Effector memory CD8-positive, alpha-beta T cell (primary cell): ENCODE measurements at regions not wholly inside any gene's neighbourhood (a gene's known extent, or its start where the extent isn't known, plus 50 kb on each side); places are given as distances from the start of the nearest gene placed in this dataset.

Experiments used
- ATAC-seq: fragments of 150-1000 bp; cut with Tn5 transposase; replicated peaks from 2 replicates; pipeline ENCODE4 v1.10.0; 2021; ENCODE audit warnings: mild to moderate bottlenecking, moderate library complexity
- DNase-seq, 3 experiments: peaks; one replicate each; pipeline ENCODE4 v3.0.0; 2021
- H3K27ac Mint-ChIP-seq, 2 donors: one replicate each; pipeline ENCODE4 v1.8.0; 2022; ENCODE audit warnings: mild to moderate bottlenecking in 2 of 2, mixed read lengths in 2 of 2, moderate library complexity in 2 of 2
- H3K27me3 Mint-ChIP-seq, 2 donors: one replicate each; pipeline ENCODE4 v1.8.0; 2022; ENCODE audit warnings: mixed read lengths in 2 of 2
- H3K36me3 Mint-ChIP-seq: one replicate; pipeline ENCODE4 v1.8.0; 2022; ENCODE audit warnings: mild to moderate bottlenecking, moderate library complexity, mixed read lengths; ENCODE audit not compliant: insufficient read depth
- H3K4me1 Mint-ChIP-seq, 2 donors: one replicate each; pipeline ENCODE4 v1.8.0; 2022; ENCODE audit warnings: low read depth in 2 of 2, mixed read lengths in 2 of 2
- H3K4me3 Mint-ChIP-seq, 2 donors: one replicate each; pipeline ENCODE4 v1.8.0; 2022; ENCODE audit warnings: mild to moderate bottlenecking in 2 of 2, mixed read lengths in 2 of 2, moderate library complexity in 2 of 2
- H3K9me3 Mint-ChIP-seq, 2 donors: one replicate each; pipeline ENCODE4 v1.8.0; 2022; ENCODE audit warnings: mixed read lengths in 2 of 2

DNA sequence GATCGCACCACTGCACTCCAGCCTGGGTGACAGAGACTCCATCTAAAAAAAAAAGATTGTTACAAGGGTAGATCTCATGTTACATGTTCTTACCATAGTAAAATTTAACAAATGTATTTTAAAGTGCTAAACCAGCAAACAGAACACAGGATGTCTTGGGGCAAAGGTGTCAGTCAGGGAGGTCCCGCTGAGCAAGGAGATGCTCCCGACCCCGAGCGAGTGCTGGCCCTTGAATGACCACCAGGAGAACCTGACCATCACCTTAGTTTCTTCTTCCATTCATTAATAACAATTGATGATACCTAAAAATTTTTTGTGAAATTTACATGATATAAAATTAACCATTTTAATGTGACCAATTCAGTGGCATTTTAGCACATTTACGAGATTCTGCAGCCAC, 241.6 kb upstream of the GPR26 start:
- DNase-seq (no peak), ATAC-seq (no peak)
- no peaks in the 10 kb centered on the region for H3K4me1 Mint-ChIP-seq
- no peak overlapping the region for H3K4me3 Mint-ChIP-seq
- H3K27me3 Mint-ChIP-seq = peaks cover 38 to 78% of the 10 kb centered on the region in 2 donors
- no peaks in the 10 kb centered on the region for H3K36me3 Mint-ChIP-seq
- no peak overlapping the region for H3K27ac Mint-ChIP-seq
- H3K9me3 Mint-ChIP-seq = no peaks in the 10 kb centered on the region

- DNase-seq (no peak), ATAC-seq (no peak)
- H3K9me3 Mint-ChIP-seq = no peaks in the 10 kb centered on the region
- H3K4me3 Mint-ChIP-seq = no peak overlapping the region
- H3K36me3 Mint-ChIP-seq = no peaks in the 10 kb centered on the region
- H3K27me3 Mint-ChIP-seq = peaks cover 40 to 83% of the 10 kb centered on the region in 2 donors
- H3K27ac Mint-ChIP-seq = no peak overlapping the region
- H3K4me1 Mint-ChIP-seq = no peaks in the 10 kb centered on the region
Observed at GRCh38 chr10:123425680-123426079, 240.5 kb upstream of the GPR26 start.

DNA sequence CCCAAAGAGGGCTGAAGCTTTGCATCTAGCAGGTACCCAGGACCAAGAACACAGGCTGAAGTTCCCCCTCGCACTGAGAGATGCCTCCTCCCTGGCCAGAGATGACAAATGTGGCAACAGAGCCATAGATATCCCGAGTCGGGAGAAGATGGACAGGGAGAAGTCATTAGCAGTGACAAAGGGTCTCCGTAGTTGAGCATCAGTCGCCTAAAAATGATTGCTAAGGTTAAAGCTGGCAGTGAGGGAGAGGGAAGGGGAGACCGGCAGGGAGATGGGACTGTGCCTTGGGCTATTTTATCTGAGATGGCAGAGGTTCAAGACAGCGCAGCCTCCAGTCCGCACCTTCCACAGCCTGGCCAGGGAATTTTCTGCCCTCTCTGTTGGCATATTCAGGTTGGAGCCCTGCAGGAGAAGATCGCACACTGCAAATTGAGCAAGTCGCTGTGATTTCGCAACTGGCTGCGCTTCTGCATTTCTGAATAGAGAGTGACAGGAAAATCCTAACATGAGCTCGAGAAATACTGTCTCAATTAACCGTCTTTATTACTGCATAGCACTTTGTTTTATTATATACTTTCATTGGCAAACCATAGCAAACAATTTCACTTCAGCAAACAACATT, 238.9 kb upstream of the GPR26 start:
- Mint-ChIP-seq H3K4me1 (no peaks in the 10 kb centered on the region), H3K36me3 (no peaks in the 10 kb centered on the region), H3K4me3 (no peak overlapping the region), H3K27ac (no peak overlapping the region), H3K9me3 (no peaks in the 10 kb centered on the region), H3K27me3 (peaks cover 34 to 73% of the 10 kb centered on the region in 2 donors)
- ATAC-seq (no peak), DNase-seq (no peak)

GRCh38 chr10:123428391-123428790, 237.8 kb upstream of the GPR26 start:
- Mint-ChIP-seq H3K4me1 (no peaks in the 10 kb centered on the region), H3K36me3 (no peaks in the 10 kb centered on the region), H3K9me3 (no peaks in the 10 kb centered on the region), H3K4me3 (no peak overlapping the region), H3K27me3 (peaks cover 39 to 69% of the 10 kb centered on the region in 2 donors), H3K27ac (no peak overlapping the region)
- ATAC-seq (no peak), DNase-seq (no peak)

- no peak overlapping the region for H3K27ac Mint-ChIP-seq
- peaks cover 40 to 68% of the 10 kb centered on the region in 2 donors for H3K27me3 Mint-ChIP-seq
- H3K4me1 Mint-ChIP-seq = no peaks in the 10 kb centered on the region
- no peak for DNase-seq
- H3K36me3 Mint-ChIP-seq = no peaks in the 10 kb centered on the region
- H3K9me3 Mint-ChIP-seq = no peaks in the 10 kb centered on the region
- ATAC-seq = no peak
- no peak overlapping the region for H3K4me3 Mint-ChIP-seq
Observed at GRCh38 chr10:123429706-123430221, 236.4 kb upstream of the GPR26 start.

GRCh38 chr10:123433539-123433938, 232.6 kb upstream of the GPR26 start:
- H3K4me1 Mint-ChIP-seq = no peaks in the 10 kb centered on the region
- DNase-seq (no peak), ATAC-seq (no peak)
- H3K9me3 Mint-ChIP-seq = no peaks in the 10 kb centered on the region
- no peak overlapping the region for H3K4me3 Mint-ChIP-seq
- H3K27me3 Mint-ChIP-seq = peaks cover 34 to 62% of the 10 kb centered on the region in 2 donors
- H3K36me3 Mint-ChIP-seq = no peaks in the 10 kb centered on the region
- no peak overlapping the region for H3K27ac Mint-ChIP-seq

DNA sequence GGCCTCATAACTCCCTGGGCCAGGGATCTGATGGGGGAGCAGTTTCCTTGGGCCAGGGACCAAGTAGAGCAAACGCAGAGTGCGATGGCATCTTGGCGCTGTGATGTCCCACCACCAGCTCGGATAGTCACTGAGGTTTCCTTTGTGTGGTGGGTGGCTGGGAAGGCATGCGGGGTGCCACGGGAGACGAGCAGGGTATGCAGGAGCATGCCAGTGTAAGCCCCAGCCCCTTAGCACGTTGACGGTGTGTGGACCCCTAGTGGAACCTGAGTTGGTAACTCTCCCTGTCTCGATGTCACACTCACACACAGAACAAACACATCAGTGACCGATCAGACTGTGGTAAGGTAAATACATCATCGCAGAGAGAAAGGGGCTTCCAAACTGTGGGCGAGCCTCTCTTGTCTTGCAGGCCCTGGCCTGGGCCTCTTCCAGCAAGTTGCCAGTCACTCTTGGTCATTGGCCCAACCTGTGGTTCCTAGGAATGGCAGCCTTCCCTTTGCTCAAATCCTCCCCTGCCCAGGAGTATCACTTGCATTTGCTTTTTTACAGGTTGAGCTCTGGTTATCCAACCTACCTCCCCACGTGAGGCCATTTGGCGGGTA, 231.6 kb upstream of the GPR26 start:
- Mint-ChIP-seq H3K4me3 (no peak overlapping the region), H3K27me3 (peaks cover 29 to 52% of the 10 kb centered on the region in 2 donors), H3K4me1 (no peaks in the 10 kb centered on the region), H3K9me3 (no peaks in the 10 kb centered on the region), H3K27ac (no peak overlapping the region), H3K36me3 (no peaks in the 10 kb centered on the region)
- ATAC-seq = no peak
- no peak for DNase-seq

- ATAC-seq = no peak
- Mint-ChIP-seq H3K9me3 (no peaks in the 10 kb centered on the region), H3K36me3 (no peaks in the 10 kb centered on the region), H3K4me3 (no peak overlapping the region), H3K27me3 (peaks cover 5 to 62% of the 10 kb centered on the region in 2 donors), H3K27ac (no peak overlapping the region), H3K4me1 (peaks cover 0 to 4% of the 10 kb centered on the region in 2 donors)
- no peak for DNase-seq
Observed at GRCh38 chr10:123442901-123443300, 223.3 kb upstream of the GPR26 start.

- Mint-ChIP-seq H3K36me3 (no peaks in the 10 kb centered on the region), H3K27me3 (peaks cover 0 to 58% of the 10 kb centered on the region in 2 donors), H3K9me3 (no peaks in the 10 kb centered on the region), H3K4me3 (no peak overlapping the region), H3K27ac (no peak overlapping the region), H3K4me1 (peaks cover 0 to 4% of the 10 kb centered on the region in 2 donors)
- no peak for DNase-seq
- ATAC-seq = no peak
Observed at GRCh38 chr10:123443924-123444323, 222.2 kb upstream of the GPR26 start.

DNA sequence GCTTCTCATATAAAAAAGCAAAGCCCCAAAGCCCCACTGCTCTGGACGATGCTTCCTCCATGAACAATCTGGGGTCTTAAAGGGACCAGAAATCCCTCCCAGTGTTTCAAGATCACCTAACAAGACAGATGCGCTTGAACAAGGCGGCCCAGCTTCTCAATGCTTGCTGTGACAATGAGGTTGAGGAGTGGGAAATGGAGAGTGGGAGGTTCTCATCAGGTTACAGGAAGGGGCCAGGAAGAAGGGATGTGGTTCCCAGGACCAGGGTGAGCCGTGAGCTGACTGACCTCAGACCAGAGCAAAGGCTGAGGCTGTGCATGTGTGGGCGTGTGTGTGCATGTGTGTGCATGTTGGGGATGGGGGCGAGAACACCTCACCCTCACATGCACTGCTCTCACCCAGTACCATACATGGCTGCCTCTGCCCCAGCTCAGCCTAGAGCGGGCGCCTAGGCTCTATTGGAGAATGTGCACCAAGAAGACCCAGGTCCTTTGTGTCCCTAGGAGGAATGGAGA, 220.8 kb upstream of the GPR26 start:
- Mint-ChIP-seq H3K4me1 (peaks cover 0 to 4% of the 10 kb centered on the region in 2 donors), H3K9me3 (no peaks in the 10 kb centered on the region), H3K4me3 (no peak overlapping the region), H3K27ac (no peak overlapping the region), H3K27me3 (peaks cover 0 to 58% of the 10 kb centered on the region in 2 donors), H3K36me3 (no peaks in the 10 kb centered on the region)
- ATAC-seq (no peak), DNase-seq (no peak)

DNA sequence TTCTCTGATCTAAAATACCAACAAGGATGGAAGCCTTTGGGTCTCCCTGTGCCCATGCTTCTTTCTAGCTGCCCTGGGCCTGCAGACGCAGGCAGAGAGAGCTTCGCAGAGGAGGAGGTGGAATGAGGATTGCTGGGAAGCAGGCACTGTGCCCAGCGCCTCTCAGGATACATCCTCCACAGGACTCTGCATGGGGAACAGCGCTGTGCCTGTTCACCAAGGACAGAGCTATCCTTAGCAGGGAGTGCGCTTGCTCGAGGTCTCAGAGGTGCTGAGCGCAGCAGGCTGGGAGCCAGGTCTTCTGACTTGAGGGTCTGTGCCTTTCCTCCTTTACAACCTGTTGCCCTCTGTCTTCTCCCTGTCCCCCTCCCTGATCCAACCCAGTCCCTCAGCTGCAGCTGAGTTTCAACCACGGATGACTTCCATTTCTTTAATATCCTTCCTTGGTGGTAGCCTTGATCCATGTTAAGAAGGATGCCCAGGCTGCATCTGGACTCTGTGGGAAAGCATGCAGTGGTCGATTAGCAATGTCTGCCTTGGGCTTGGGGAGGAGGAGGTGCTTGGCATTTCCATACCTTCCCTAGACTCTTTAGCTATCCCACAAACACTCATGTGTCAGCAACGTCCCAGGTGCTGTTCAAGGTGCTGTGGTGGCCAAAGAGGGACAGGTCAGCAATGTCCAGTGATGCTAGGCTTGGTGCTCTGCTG, 219.6 kb upstream of the GPR26 start:
- Mint-ChIP-seq H3K27ac (no peak overlapping the region), H3K27me3 (peaks cover 0 to 57% of the 10 kb centered on the region in 2 donors), H3K4me1 (peaks cover 3 to 15% of the 10 kb centered on the region in 2 donors), H3K4me3 (no peak overlapping the region), H3K9me3 (no peaks in the 10 kb centered on the region), H3K36me3 (no peaks in the 10 kb centered on the region)
- DNase-seq = no peak
- no peak for ATAC-seq

GRCh38 chr10:123449234-123449962, 216.8 kb upstream of the GPR26 start:
- Mint-ChIP-seq H3K27me3 (peaks cover 0 to 46% of the 10 kb centered on the region in 2 donors), H3K27ac (no peak overlapping the region), H3K4me3 (no peak overlapping the region), H3K36me3 (no peaks in the 10 kb centered on the region), H3K4me1 (peaks cover 3 to 21% of the 10 kb centered on the region in 2 donors), H3K9me3 (no peaks in the 10 kb centered on the region)
- DNase-seq = no peak
- no peak for ATAC-seq

- ATAC-seq (no peak), DNase-seq (peak in 1 of 3 experiments; percentile 3)
- Mint-ChIP-seq H3K4me3 (peak overlapping the region in 1 of 2 donors; percentile 64), H3K9me3 (no peaks in the 10 kb centered on the region), H3K36me3 (no peaks in the 10 kb centered on the region), H3K27ac (peak overlapping the region in 1 of 2 donors; percentile 73), H3K4me1 (peaks cover 3 to 17% of the 10 kb centered on the region in 2 donors), H3K27me3 (peaks cover 0 to 35% of the 10 kb centered on the region in 2 donors)
Observed at GRCh38 chr10:123450956-123451605, 215.1 kb upstream of the GPR26 start.
